Upper lobe of left lung (tissue), 4 donors: ENCODE measurements at regions not wholly inside any gene's neighbourhood (a gene's known extent, or its start where the extent isn't known, plus 50 kb on each side); places are given as distances from the start of the nearest gene placed in this dataset.

Experiments
- EP300 ChIP-seq, 4 donors: sonication (generic); formaldehyde crosslinking; IDR thresholded peaks; one replicate each; pipeline ENCODE4 v1.5.1; 2017; ENCODE audit warnings: antibody characterized with exemption in 4 of 4, control low read depth in 2 of 4
- POLR2A ChIP-seq, 4 donors: fragments of 450-650 bp; IDR thresholded peaks; one replicate each; pipeline ENCODE4 v1.5.1; 2016 to 2017; ENCODE audit warnings: antibody characterized with exemption in 4 of 4, mild to moderate bottlenecking in 2 of 4
- POLR2AphosphoS5 ChIP-seq, 2 donors: sonication (generic); formaldehyde crosslinking; IDR thresholded peaks; one replicate each; pipeline ENCODE4 v1.5.1; 2017; ENCODE audit warnings: antibody characterized with exemption in 2 of 2
- TF ChIP-seq, protein P1 (sequence below), 6 experiments: fragments of 450-650 bp in 4 of 6; fragments of 200-600 bp in 2 of 6; sonication (generic) in 2 of 6; IDR thresholded peaks; one replicate each; pipeline ENCODE4 v1.5.1; 2016 to 2019; ENCODE audit warnings: antibody characterized with exemption in 6 of 6

DNA sequence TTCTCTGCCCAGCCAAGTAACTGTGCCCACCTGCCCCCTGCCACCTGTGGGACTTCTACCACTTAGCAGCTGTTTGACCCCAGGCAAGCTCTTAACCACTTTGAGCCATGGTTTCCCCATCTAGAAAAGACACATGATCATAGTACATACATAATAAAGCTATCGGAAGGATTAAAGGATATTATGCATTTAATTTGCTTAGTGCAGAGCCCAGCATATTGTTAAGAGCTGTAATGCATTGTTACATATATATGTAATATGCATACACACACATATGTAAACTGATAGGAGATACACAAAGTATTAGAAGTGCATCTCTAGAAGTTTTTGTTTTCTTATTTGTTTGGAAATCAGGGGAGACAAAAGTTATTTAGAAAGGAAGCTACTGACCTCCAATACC, 83.5 kb upstream of the ZBTB40 start:
- TF ChIP-seq POLR2A (IDR thresholded peaks at IDR 0.05) (no peak), POLR2AphosphoS5 (IDR thresholded peaks at IDR 0.05) (no peak), EP300 (IDR thresholded peaks at IDR 0.05) (no peak)
- TF ChIP-seq, protein P1, sequence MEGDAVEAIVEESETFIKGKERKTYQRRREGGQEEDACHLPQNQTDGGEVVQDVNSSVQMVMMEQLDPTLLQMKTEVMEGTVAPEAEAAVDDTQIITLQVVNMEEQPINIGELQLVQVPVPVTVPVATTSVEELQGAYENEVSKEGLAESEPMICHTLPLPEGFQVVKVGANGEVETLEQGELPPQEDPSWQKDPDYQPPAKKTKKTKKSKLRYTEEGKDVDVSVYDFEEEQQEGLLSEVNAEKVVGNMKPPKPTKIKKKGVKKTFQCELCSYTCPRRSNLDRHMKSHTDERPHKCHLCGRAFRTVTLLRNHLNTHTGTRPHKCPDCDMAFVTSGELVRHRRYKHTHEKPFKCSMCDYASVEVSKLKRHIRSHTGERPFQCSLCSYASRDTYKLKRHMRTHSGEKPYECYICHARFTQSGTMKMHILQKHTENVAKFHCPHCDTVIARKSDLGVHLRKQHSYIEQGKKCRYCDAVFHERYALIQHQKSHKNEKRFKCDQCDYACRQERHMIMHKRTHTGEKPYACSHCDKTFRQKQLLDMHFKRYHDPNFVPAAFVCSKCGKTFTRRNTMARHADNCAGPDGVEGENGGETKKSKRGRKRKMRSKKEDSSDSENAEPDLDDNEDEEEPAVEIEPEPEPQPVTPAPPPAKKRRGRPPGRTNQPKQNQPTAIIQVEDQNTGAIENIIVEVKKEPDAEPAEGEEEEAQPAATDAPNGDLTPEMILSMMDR (IDR thresholded peaks at IDR 0.05), result no peak
